Effector memory CD8-positive, alpha-beta T cell (primary cell): ENCODE measurements at regions not wholly inside any gene's neighbourhood (a gene's known extent, or its start where the extent isn't known, plus 50 kb on each side); places are given as distances from the start of the nearest gene placed in this dataset.
"Not testable (repeated sequence)": the region's sequence is repeated elsewhere in the genome, so short reads cannot be mapped to it uniquely, and the experiment has no call there.

Experiments used
- ATAC-seq: fragments of 150-1000 bp; cut with Tn5 transposase; replicated peaks from 2 replicates; pipeline ENCODE4 v1.10.0; 2021; ENCODE audit warnings: mild to moderate bottlenecking, moderate library complexity
- DNase-seq, 3 experiments: peaks; one replicate each; pipeline ENCODE4 v3.0.0; 2021
- H3K27ac Mint-ChIP-seq, 2 donors: one replicate each; pipeline ENCODE4 v1.8.0; 2022; ENCODE audit warnings: mild to moderate bottlenecking in 2 of 2, mixed read lengths in 2 of 2, moderate library complexity in 2 of 2
- H3K27me3 Mint-ChIP-seq, 2 donors: one replicate each; pipeline ENCODE4 v1.8.0; 2022; ENCODE audit warnings: mixed read lengths in 2 of 2
- H3K36me3 Mint-ChIP-seq: one replicate; pipeline ENCODE4 v1.8.0; 2022; ENCODE audit warnings: mild to moderate bottlenecking, moderate library complexity, mixed read lengths; ENCODE audit not compliant: insufficient read depth
- H3K4me1 Mint-ChIP-seq, 2 donors: one replicate each; pipeline ENCODE4 v1.8.0; 2022; ENCODE audit warnings: low read depth in 2 of 2, mixed read lengths in 2 of 2
- H3K4me3 Mint-ChIP-seq, 2 donors: one replicate each; pipeline ENCODE4 v1.8.0; 2022; ENCODE audit warnings: mild to moderate bottlenecking in 2 of 2, mixed read lengths in 2 of 2, moderate library complexity in 2 of 2
- H3K9me3 Mint-ChIP-seq, 2 donors: one replicate each; pipeline ENCODE4 v1.8.0; 2022; ENCODE audit warnings: mixed read lengths in 2 of 2

DNA sequence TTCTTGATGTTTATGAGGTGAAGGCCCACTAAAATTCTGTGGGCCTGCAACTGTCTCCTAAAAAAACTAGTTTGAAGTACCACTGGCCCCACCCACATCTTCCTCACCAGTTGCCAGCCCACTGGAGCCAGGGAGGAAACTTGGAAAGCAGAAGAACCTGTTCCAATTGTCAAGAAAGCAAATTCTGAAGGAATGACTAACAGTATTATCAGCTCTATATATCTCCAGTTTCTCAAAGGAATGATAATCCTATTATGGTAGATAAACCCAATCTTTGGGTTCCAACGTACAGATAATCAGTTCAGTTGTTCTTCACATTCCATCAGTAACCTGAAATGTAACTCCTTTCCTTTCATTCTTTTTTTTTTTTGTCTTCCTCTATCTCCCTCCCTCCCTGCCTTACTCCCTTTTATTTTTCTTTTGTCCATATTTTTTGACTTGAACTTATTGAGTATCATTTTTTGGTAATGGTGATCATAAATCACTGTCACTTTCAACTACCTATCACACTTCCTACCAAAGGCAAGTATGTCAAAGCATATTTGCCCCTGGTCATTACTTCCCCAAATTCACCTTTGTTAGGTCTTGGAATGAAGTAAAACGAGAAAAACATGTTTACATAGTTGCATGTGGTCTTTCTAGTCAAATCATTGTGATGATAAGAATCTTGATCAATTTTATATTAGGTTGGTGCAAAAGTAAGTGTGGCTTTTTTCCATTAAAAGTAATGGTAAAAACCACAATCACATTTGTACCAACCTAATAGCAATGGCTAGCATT is 943.4 kb downstream of the TTLL7 start:
- no peak overlapping the region for H3K27ac Mint-ChIP-seq

DNA sequence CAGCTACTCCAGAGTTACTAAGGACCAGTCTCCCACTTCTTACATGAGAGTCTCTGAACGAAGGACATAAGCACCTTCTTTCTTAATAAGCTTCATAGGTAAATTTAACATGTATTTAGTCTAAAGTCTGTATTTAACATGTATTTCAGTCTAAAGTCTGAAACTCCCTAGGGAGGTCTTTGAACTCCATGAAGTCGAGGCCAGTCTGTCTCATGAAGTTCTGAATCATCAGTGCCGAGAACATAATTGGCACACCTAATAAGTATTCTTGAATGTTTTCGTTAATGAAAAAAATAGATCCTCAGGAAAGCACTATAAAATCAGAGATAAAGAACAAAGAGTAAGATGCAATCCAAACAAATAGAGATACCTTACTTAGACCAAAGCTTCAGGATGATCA is 945.5 kb downstream of the TTLL7 start:
- Mint-ChIP-seq H3K27ac (no peak overlapping the region), H3K4me3 (no peak overlapping the region), H3K4me1 (no peaks in the 10 kb centered on the region), H3K36me3 (no peaks in the 10 kb centered on the region), H3K27me3 (no peaks in the 10 kb centered on the region), H3K9me3 (peaks cover 16 to 30% of the 10 kb centered on the region in 2 donors)
- ATAC-seq (no peak), DNase-seq (no peak)

More for the DNA sequence above, 943.4 kb downstream of the TTLL7 start:
- ATAC-seq (no peak), DNase-seq (no peak)
- H3K27me3 Mint-ChIP-seq, result no peaks in the 10 kb centered on the region
- no peaks in the 10 kb centered on the region for H3K4me1 Mint-ChIP-seq
- H3K4me3 Mint-ChIP-seq, result no peak overlapping the region
- H3K9me3 Mint-ChIP-seq, result peaks cover 9 to 23% of the 10 kb centered on the region in 2 donors
- H3K36me3 Mint-ChIP-seq, result no peaks in the 10 kb centered on the region

DNA sequence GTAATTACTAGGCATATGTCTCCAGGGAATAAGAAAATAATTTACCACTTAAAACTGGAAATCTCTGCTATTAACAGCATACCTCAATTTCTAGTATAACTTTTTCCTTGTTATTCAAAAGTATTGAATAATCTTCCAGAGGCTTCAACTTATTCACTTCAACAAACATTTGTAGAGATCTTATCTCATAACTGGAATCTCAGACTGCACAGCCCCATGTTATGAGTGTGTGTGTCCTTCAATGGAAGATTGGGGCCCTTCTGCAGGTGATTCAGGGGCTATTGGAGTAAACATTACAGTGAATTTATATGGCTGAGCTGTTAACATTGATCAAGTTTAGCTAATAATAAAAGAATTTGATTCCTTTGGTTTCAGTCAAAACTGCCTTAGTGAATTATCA is 946.1 kb downstream of the TTLL7 start:
- Mint-ChIP-seq H3K4me3 (no peak overlapping the region), H3K27ac (no peak overlapping the region), H3K9me3 (peaks cover 14 to 26% of the 10 kb centered on the region in 2 donors), H3K36me3 (no peaks in the 10 kb centered on the region), H3K27me3 (no peaks in the 10 kb centered on the region), H3K4me1 (no peaks in the 10 kb centered on the region)
- no peak for ATAC-seq
- DNase-seq, result no peak

DNA sequence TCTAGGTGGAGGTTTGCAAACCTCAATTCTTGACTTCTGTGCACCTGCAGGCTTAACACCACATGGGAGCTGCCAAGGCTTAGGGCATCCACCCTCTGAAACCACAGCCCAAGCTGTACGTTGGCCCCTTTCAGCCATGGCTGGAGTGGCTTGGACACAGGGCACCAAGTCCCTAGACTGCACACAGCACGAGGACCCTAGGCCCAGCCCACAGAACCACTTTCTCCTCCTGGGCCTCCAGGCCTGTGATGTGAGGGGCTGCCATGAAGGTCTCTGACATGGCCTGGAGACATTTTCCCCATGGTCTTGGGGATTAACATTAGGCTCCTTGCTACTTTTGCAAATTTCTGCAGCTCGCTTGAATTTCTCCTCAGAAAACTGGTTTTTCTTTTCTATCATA is 947.9 kb downstream of the TTLL7 start:
- peaks cover 9 to 19% of the 10 kb centered on the region in 2 donors for H3K9me3 Mint-ChIP-seq
- not testable (repeated sequence) for H3K4me3 Mint-ChIP-seq, ATAC-seq, H3K27me3 Mint-ChIP-seq, H3K36me3 Mint-ChIP-seq, H3K4me1 Mint-ChIP-seq, H3K27ac Mint-ChIP-seq, DNase-seq

DNA sequence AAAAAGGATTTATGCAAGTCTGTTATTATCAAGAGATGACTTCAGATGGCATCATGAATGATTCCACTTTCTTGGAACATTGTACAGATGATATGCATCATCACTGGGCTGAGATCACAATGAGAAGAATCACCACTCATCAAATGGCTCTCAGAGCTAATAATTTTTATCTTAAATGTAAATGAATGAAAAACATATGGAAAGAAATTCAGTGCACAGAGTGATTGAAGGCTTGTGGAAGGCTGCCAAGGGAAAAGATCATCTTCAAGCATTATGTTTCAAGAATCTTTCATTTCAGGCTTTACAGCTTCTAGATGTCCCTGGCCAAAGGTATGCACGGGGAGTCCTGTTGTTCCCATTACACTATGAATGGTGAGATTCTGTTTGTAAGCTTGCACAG is 955.7 kb downstream of the TTLL7 start:
- no peaks in the 10 kb centered on the region for H3K36me3 Mint-ChIP-seq

DNA sequence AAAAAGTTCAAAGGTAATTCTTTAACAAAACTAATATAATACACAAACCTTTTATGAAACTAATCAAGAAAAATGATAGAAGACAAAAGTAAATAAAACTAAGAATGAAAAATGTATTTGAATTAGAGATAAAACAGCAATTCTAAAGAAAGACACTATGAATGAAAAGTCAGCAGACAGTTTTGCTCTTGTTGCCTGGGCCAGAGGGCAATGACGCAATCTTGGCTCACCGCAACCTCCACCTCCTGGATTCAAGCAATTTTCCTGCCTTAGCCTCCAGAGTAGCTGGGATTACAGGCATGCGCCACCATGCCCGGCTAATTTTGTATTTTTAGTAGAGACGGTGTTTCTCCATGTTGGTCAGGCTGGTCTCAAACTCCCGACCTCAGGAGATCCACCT is 959.8 kb downstream of the TTLL7 start:
- not testable (repeated sequence) for DNase-seq, H3K27me3 Mint-ChIP-seq, ATAC-seq, H3K4me3 Mint-ChIP-seq, H3K27ac Mint-ChIP-seq, H3K4me1 Mint-ChIP-seq, H3K36me3 Mint-ChIP-seq
- H3K9me3 Mint-ChIP-seq, result peaks cover 4 to 15% of the 10 kb centered on the region in 2 donors

More for the DNA sequence above, 955.7 kb downstream of the TTLL7 start:
- DNase-seq (no peak), ATAC-seq (no peak)
- no peak overlapping the region for H3K4me3 Mint-ChIP-seq
- H3K27ac Mint-ChIP-seq, result no peak overlapping the region
- peaks cover 0 to 6% of the 10 kb centered on the region in 2 donors for H3K9me3 Mint-ChIP-seq
- H3K4me1 Mint-ChIP-seq, result no peaks in the 10 kb centered on the region
- H3K27me3 Mint-ChIP-seq, result no peaks in the 10 kb centered on the region

DNA sequence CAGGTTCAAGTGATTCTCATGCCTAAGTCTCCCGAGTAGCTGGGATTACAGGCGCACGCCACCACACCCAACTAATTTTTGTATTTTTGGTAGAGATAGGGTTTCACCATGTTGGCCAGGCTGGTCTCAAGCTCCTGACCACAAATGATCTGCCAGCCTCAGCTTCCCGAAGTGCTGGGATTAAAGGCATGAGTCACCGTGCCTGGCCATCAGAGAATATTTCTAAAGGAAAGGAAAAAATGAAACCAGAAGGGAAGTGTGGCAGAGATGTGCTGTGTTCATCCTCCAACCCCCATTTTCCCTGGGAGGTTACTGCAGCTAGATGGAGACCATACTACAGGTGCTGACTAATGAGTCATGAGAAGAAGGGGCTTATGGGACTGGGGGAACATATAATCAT is 964.1 kb downstream of the TTLL7 start:
- H3K4me1 Mint-ChIP-seq, result no peaks in the 10 kb centered on the region
- ATAC-seq, result no peak
- peaks cover 7 to 40% of the 10 kb centered on the region in 2 donors for H3K9me3 Mint-ChIP-seq
- no peak overlapping the region for H3K4me3 Mint-ChIP-seq
- no peaks in the 10 kb centered on the region for H3K36me3 Mint-ChIP-seq
- no peak overlapping the region for H3K27ac Mint-ChIP-seq
- no peaks in the 10 kb centered on the region for H3K27me3 Mint-ChIP-seq
- DNase-seq, result no peak

DNA sequence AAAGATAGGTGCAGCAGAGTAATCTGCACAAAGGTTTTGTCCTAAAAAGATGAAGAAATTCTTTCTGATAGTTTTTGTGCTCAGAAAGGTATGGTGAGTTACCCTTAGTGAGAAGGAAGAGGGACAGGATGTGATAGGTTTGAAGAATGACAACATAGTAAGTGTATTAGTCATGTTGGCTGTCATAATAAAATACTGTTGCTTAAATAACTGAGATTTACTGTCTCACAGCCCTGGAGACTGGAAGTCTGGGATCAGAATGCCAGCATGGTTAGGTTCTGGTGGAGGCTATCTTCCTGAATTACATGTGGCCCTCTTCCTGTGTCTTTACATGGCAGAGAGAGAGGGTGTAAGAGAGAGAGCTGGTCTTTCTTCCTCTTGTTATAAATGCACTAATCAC is 965.2 kb downstream of the TTLL7 start:
- no peaks in the 10 kb centered on the region for H3K4me1 Mint-ChIP-seq
- H3K27ac Mint-ChIP-seq, result no peak overlapping the region
- ATAC-seq, result no peak
- DNase-seq, result no peak
- H3K36me3 Mint-ChIP-seq, result no peaks in the 10 kb centered on the region
- H3K27me3 Mint-ChIP-seq, result no peaks in the 10 kb centered on the region
- no peak overlapping the region for H3K4me3 Mint-ChIP-seq
- peaks cover 9 to 40% of the 10 kb centered on the region in 2 donors for H3K9me3 Mint-ChIP-seq

DNA sequence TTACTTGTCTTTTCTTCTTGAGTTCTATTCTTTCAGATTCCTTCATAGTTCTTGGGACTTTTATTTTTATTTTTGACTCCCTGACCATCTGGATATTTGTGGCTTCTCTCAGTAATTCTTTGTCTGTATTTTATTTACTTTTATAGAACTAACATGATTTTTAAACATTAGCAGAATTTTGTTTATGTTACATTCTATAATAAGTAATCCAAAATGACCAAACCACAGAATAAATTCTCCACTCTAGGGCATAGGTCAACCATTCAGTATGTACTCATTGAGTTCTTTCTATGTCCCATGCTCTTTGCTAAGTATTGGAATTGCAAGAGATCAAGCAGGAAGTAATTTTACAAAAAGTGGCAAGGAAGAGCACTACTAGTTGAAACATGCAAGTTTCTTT is 969.0 kb downstream of the TTLL7 start:
- Mint-ChIP-seq H3K4me3 (no peak overlapping the region), H3K4me1 (no peaks in the 10 kb centered on the region), H3K27ac (no peak overlapping the region), H3K9me3 (peaks cover 12 to 25% of the 10 kb centered on the region in 2 donors), H3K36me3 (no peaks in the 10 kb centered on the region), H3K27me3 (no peaks in the 10 kb centered on the region)
- ATAC-seq (no peak), DNase-seq (no peak)

DNA sequence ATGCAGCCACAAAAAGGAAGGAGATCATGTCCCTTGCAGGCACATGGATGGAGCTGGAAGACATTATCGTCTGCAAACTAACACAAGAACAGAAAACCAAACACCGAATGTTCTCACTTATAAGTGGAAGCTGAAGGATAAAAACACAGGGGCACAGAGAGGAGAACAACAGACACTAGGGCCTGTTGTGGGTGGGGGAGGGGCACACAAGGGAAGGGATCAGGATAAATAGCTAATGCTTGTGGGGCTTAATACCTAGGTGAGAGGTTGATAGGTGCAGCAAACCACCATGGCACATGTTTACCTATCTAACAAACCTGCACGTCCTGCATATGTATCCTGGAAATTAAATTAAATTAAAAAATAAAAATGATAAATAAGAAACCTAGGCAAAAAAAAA is 969.9 kb downstream of the TTLL7 start:
- no peaks in the 10 kb centered on the region for H3K36me3 Mint-ChIP-seq
- H3K27me3 Mint-ChIP-seq, result no peaks in the 10 kb centered on the region
- no peak overlapping the region for H3K27ac Mint-ChIP-seq
- H3K9me3 Mint-ChIP-seq, result peaks cover 13 to 25% of the 10 kb centered on the region in 2 donors
- no peak overlapping the region for H3K4me3 Mint-ChIP-seq
- DNase-seq (no peak), ATAC-seq (no peak)
- H3K4me1 Mint-ChIP-seq, result no peaks in the 10 kb centered on the region

DNA sequence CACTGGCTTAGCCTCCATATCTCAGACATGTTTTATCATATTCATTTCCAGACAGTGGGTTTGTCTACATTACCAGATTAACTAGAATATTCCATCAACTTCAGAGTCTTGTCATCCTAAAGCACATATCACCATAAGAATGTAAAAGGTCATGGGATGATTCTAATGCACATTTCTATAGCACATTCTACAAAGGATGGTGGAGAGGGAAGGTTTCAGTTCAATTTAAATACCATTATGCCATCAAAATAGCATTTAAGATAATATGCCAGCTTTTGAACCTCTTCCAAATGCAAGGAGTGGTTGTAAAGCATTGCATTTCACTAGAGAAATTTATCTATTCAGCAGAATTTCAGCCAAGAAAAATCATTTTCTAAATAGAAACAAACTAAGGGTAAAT is 970.5 kb downstream of the TTLL7 start:
- peaks cover 14 to 21% of the 10 kb centered on the region in 2 donors for H3K9me3 Mint-ChIP-seq
- no peaks in the 10 kb centered on the region for H3K36me3 Mint-ChIP-seq
- no peak overlapping the region for H3K4me3 Mint-ChIP-seq
- H3K27ac Mint-ChIP-seq, result no peak overlapping the region
- no peaks in the 10 kb centered on the region for H3K27me3 Mint-ChIP-seq
- no peak for ATAC-seq
- no peaks in the 10 kb centered on the region for H3K4me1 Mint-ChIP-seq
- DNase-seq, result no peak

DNA sequence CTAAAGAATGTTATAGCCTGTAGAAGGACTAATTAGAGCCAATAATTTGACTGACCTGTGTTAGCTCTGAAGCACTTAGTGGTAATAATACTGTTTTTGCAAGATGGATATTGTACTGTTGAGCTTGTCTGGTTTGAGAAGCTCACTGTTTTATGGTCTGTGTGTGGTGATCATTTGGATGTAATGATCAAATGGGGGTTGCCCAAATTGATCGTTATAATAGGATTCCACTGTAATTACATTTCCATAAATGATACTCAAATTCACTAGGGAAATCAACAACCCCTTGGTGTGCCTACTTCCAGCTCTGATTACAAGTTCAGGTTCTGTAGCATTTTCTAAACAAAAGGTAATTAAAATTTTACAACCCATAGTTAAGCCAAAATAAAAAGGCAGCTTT is 971.4 kb downstream of the TTLL7 start:
- no peaks in the 10 kb centered on the region for H3K4me1 Mint-ChIP-seq
- H3K4me3 Mint-ChIP-seq, result no peak overlapping the region
- H3K9me3 Mint-ChIP-seq, result peaks cover 11 to 14% of the 10 kb centered on the region in 2 donors
- no peak overlapping the region for H3K27ac Mint-ChIP-seq
- no peaks in the 10 kb centered on the region for H3K27me3 Mint-ChIP-seq
- ATAC-seq (no peak), DNase-seq (no peak)
- H3K36me3 Mint-ChIP-seq, result no peaks in the 10 kb centered on the region

DNA sequence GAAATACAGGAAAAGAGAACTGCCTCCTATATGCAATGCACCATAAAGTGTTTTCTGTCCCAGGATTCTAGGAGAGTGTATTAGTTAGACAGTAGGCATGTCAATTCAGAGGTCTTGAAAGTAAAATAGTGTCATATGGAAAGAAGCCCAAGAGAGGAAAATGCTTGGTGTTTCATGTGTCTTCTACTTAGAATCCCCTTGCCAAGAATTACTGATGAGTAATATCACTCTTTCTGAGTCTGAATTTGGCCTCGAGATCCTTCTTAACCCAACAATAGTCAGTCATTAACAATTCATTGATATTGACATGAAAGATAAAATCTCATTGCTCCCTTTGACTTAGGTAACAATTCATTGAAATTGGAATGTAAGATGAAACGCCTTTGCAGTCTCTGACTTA is 972.2 kb downstream of the TTLL7 start:
- H3K27me3 Mint-ChIP-seq, result no peaks in the 10 kb centered on the region
- no peaks in the 10 kb centered on the region for H3K4me1 Mint-ChIP-seq
- ATAC-seq, result no peak

DNA sequence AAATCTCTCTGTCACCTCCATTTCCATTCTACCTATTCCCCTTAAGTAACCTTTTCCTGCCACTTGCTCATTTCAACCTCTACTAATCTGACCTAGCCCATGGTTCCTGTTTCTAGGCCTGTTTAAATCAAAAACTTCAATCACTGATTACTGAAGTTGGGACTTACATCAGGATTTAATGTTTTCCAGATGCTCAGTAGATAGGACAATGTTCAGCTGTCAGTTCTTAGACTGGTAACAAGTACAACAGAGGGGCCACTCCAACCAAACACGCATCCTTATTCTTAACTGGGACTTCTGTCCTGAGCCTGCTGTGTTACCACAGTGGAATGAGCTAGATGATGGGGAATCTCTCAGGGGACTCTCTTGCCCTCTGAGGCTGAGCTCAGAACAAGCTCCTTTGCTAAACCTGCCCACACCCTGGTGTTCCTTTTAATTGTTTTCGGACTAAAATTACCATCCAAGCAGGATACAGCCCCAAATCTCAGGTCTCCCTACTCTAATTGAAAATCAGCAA is 974.6 kb downstream of the TTLL7 start:
- Mint-ChIP-seq H3K9me3 (peaks cover 8 to 11% of the 10 kb centered on the region in 2 donors), H3K36me3 (no peaks in the 10 kb centered on the region), H3K4me3 (no peak overlapping the region), H3K27me3 (no peaks in the 10 kb centered on the region), H3K27ac (no peak overlapping the region), H3K4me1 (no peaks in the 10 kb centered on the region)
- ATAC-seq, result no peak
- no peak for DNase-seq

More for the DNA sequence above, 972.2 kb downstream of the TTLL7 start:
- Mint-ChIP-seq H3K36me3 (no peaks in the 10 kb centered on the region), H3K9me3 (peaks cover 9 to 14% of the 10 kb centered on the region in 2 donors), H3K4me3 (no peak overlapping the region), H3K27ac (no peak overlapping the region)
- no peak for DNase-seq
